CD4-positive, CD25-positive, alpha-beta regulatory T cell (primary cell): ENCODE measurements at regions not wholly inside any gene's neighbourhood (a gene's known extent, or its start where the extent isn't known, plus 50 kb on each side); places are given as distances from the start of the nearest gene placed in this dataset.

Source experiments
- ATAC-seq, 2 donors: fragments of 150-1000 bp; cut with Tn5 transposase; one replicate each; pipeline ENCODE4 v1.10.0; 2021; ENCODE audit warnings: low read depth in 2 of 2, moderate number of reproducible peaks in 2 of 2, moderate library complexity in 1 of 2
- DNase-seq, 3 donors: peaks; one replicate each; pipeline versions ENCODE4 v3.0.0 to v3.0.0-alpha.2; 2012 to 2022; ENCODE audit warnings: mixed read lengths in 1 of 3
- H3K27ac ChIP-seq: one replicate; pipeline ENCODE4 v1.7.0; 2013; ENCODE audit warnings: mild to moderate bottlenecking, low read length; ENCODE audit not compliant: insufficient read depth, poor library complexity, severe bottlenecking
- H3K27me3 ChIP-seq: one replicate; pipeline ENCODE4 v1.7.0; 2013; ENCODE audit warnings: low read length; ENCODE audit not compliant: control insufficient read depth, insufficient read depth
- H3K36me3 ChIP-seq: one replicate; pipeline ENCODE4 v1.7.0; 2013; ENCODE audit warnings: mild to moderate bottlenecking, low read length, moderate library complexity; ENCODE audit not compliant: control insufficient read depth, insufficient read depth
- H3K4me1 ChIP-seq: 2 replicates; pipeline ENCODE4 v1.7.0; 2013; ENCODE audit warnings: mild to moderate bottlenecking, low read length; ENCODE audit not compliant: insufficient read depth, control insufficient read depth, poor library complexity, severe bottlenecking
- H3K4me3 ChIP-seq: one replicate; pipeline ENCODE4 v1.7.0; 2013; ENCODE audit warnings: low read depth, mild to moderate bottlenecking, low read length, moderate library complexity
- H3K9me3 ChIP-seq, 2 experiments: 1 replicate in 1 of 2; 2 replicates in 1 of 2; pipeline ENCODE4 v1.7.0; 2013; ENCODE audit warnings: low read length in 2 of 2, mild to moderate bottlenecking in 1 of 2, moderate library complexity in 1 of 2; ENCODE audit not compliant: control insufficient read depth in 2 of 2
- H3K27ac Mint-ChIP-seq, 3 donors: one replicate each; pipeline ENCODE4 v1.8.0; 2020 to 2022; ENCODE audit warnings: mild to moderate bottlenecking in 3 of 3, mixed read lengths in 3 of 3, moderate library complexity in 2 of 3
- H3K27me3 Mint-ChIP-seq: one replicate; pipeline ENCODE4 v1.8.0; 2022; ENCODE audit warnings: mild to moderate bottlenecking, mixed read lengths
- H3K36me3 Mint-ChIP-seq: one replicate; pipeline ENCODE4 v1.8.0; 2020; ENCODE audit warnings: mixed read lengths
- H3K4me1 Mint-ChIP-seq, 4 donors: one replicate each; pipeline ENCODE4 v1.8.0; 2020 to 2022; ENCODE audit warnings: mixed read lengths in 4 of 4, mild to moderate bottlenecking in 1 of 4
- H3K4me3 Mint-ChIP-seq, 4 donors: one replicate each; pipeline ENCODE4 v1.8.0; 2020 to 2022; ENCODE audit warnings: mild to moderate bottlenecking in 4 of 4, mixed read lengths in 4 of 4, moderate library complexity in 3 of 4
- H3K9me3 Mint-ChIP-seq, 7 donors: one replicate each; pipeline ENCODE4 v1.8.0; 2020 to 2022; ENCODE audit warnings: mixed read lengths in 7 of 7, mild to moderate bottlenecking in 3 of 7, moderate library complexity in 2 of 7

DNA sequence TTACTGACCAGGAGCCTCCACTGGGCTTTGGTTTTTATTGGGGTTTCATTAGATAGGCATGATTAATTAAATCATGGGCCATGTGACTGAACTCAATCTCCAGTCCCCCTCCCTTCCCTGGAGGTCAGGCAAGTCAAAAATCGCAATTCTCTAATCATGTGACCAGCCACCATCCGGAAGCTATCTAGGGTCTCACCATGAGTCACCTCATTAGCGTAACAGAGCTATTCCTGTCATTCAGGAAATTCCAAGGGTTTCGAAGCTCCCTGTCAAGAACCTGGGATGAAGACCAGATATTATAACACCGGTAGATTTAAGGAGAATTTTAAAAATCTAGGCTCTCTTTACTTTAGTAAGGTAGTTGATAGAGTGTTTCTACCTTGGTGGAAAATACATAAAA is 180.3 kb upstream of the TCF4 start:
- H3K4me3 ChIP-seq: no peak overlapping the region
- H3K36me3 ChIP-seq: no peaks in the 10 kb centered on the region
- H3K9me3 Mint-ChIP-seq: peaks cover 0 to 15% (median 0%) of the 10 kb centered on the region in 7 donors
- no peaks in the 10 kb centered on the region for H3K4me1 ChIP-seq
- H3K27me3 ChIP-seq: no peaks in the 10 kb centered on the region
- no peak for DNase-seq
- H3K27ac ChIP-seq: no peak overlapping the region
- H3K9me3 ChIP-seq: peaks cover 0 to 2% of the 10 kb centered on the region in 2 experiments
- no peaks in the 10 kb centered on the region for H3K36me3 Mint-ChIP-seq
- ATAC-seq: no peak
- H3K27ac Mint-ChIP-seq: no peak overlapping the region
- no peaks in the 10 kb centered on the region for H3K4me1 Mint-ChIP-seq
- H3K27me3 Mint-ChIP-seq: no peaks in the 10 kb centered on the region
- no peak overlapping the region for H3K4me3 Mint-ChIP-seq

DNA sequence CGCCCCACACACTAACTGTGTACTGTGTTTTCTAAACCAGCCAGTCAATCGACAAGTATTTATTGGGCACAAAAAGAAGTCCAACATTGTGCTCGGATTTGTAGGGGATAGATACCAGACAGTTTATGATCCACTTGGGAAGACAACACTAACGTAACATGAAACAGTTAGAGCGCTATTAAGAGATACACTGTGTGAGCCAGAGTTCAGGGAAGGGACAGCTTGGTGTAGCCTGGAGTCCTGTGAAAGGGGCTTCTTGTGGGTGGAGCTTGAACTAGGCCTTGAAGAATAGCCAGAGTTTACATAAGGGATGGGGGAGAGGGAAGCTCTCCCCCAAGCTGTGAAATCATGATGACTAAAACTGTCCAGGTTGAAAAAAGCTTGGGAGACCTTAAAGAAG is 176.4 kb upstream of the TCF4 start:
- H3K4me3 Mint-ChIP-seq: no peak overlapping the region
- ATAC-seq: no peak
- no peaks in the 10 kb centered on the region for H3K27me3 ChIP-seq
- no peak overlapping the region for H3K4me3 ChIP-seq
- no peaks in the 10 kb centered on the region for H3K27me3 Mint-ChIP-seq
- peaks cover 0 to 14% (median 2%) of the 10 kb centered on the region in 7 donors for H3K9me3 Mint-ChIP-seq
- DNase-seq: no peak
- H3K27ac Mint-ChIP-seq: no peak overlapping the region
- H3K27ac ChIP-seq: no peak overlapping the region
- no peaks in the 10 kb centered on the region for H3K4me1 Mint-ChIP-seq
- no peaks in the 10 kb centered on the region for H3K36me3 Mint-ChIP-seq
- H3K9me3 ChIP-seq: peaks cover 0 to 2% of the 10 kb centered on the region in 2 experiments
- H3K36me3 ChIP-seq: no peaks in the 10 kb centered on the region
- H3K4me1 ChIP-seq: no peaks in the 10 kb centered on the region

DNA sequence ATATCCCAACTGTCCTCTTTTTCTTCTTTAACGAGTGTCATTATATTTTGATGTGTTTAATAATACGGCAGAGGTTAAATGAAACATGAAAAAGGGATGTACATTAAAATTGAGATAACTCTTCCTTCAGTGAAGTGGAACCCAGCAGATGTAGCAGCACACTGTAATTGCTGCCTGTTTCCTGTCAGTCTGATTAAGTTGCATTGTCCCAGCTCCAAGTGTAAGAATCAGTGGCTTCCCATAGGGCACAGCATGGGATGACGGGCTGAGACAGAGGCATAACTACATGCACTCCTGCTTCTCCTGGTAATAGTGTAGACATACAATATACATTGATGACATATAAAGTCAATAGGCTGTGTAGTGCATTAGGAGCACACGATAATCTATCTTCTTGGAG is 175.8 kb upstream of the TCF4 start:
- Histone ChIP-seq H3K27ac (no peak overlapping the region), H3K4me3 (no peak overlapping the region), H3K9me3 (peaks cover 0 to 2% of the 10 kb centered on the region in 2 experiments), H3K4me1 (no peaks in the 10 kb centered on the region), H3K27me3 (no peaks in the 10 kb centered on the region), H3K36me3 (no peaks in the 10 kb centered on the region)
- Mint-ChIP-seq H3K4me3 (no peak overlapping the region), H3K27ac (no peak overlapping the region), H3K36me3 (no peaks in the 10 kb centered on the region), H3K9me3 (peaks cover 0 to 14% (median 4%) of the 10 kb centered on the region in 7 donors), H3K27me3 (no peaks in the 10 kb centered on the region), H3K4me1 (no peaks in the 10 kb centered on the region)
- DNase-seq: no peak
- ATAC-seq: no peak

DNA sequence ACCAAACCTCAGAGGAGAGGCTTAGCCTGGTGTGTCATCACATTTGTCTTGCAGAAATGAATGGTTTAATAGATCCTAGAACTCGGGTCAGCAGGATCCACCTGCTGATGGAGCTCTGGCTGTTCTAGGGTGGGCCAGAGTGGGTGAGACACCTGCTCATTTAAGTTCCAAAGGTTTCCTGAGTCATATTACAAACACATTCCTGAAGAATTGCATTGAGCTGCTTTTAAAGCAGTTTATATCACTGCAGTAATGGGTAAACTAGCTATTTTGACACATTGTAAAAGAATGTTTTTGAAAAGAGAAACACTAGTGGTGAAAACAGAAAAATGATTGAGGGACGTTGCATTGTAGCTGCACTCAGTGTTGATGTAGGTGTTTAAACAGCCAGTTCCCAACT is 175.3 kb upstream of the TCF4 start:
- Mint-ChIP-seq H3K36me3 (no peaks in the 10 kb centered on the region), H3K4me1 (no peaks in the 10 kb centered on the region), H3K27me3 (no peaks in the 10 kb centered on the region), H3K27ac (no peak overlapping the region), H3K4me3 (no peak overlapping the region), H3K9me3 (peaks cover 0 to 14% (median 4%) of the 10 kb centered on the region in 7 donors)
- no peak for ATAC-seq
- peaks cover 0 to 2% of the 10 kb centered on the region in 2 experiments for H3K9me3 ChIP-seq
- DNase-seq: no peak
- no peaks in the 10 kb centered on the region for H3K36me3 ChIP-seq
- H3K27me3 ChIP-seq: no peaks in the 10 kb centered on the region
- no peaks in the 10 kb centered on the region for H3K4me1 ChIP-seq
- no peak overlapping the region for H3K27ac ChIP-seq
- no peak overlapping the region for H3K4me3 ChIP-seq

DNA sequence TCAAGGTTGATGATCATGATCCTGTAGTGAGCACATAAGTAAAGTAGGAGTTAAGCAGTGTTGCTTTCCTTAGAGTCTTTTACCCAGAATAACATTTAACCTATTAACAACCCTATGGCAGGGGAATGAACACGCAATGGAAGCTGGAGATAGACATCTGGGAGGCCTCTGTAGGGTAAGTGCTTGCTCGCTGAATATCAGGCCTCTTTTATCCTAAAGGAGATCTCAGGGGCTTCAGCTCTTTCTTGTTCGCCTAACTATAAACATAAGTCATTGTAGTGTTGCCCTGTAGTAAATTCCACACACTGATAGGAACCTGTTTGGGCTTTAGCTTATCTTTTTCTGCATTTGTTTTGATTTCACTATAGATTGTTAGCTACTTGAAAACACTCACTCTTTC is 174.4 kb upstream of the TCF4 start:
- ATAC-seq: no peak
- peaks cover 0 to 14% (median 4%) of the 10 kb centered on the region in 7 donors for H3K9me3 Mint-ChIP-seq
- H3K4me3 ChIP-seq: no peak overlapping the region
- no peaks in the 10 kb centered on the region for H3K4me1 ChIP-seq
- H3K36me3 ChIP-seq: no peaks in the 10 kb centered on the region
- peaks cover 0 to 2% of the 10 kb centered on the region in 2 experiments for H3K9me3 ChIP-seq
- H3K36me3 Mint-ChIP-seq: no peaks in the 10 kb centered on the region
- no peaks in the 10 kb centered on the region for H3K4me1 Mint-ChIP-seq
- DNase-seq: no peak
- H3K27me3 Mint-ChIP-seq: no peaks in the 10 kb centered on the region
- no peak overlapping the region for H3K4me3 Mint-ChIP-seq
- H3K27me3 ChIP-seq: no peaks in the 10 kb centered on the region
- no peak overlapping the region for H3K27ac ChIP-seq
- H3K27ac Mint-ChIP-seq: no peak overlapping the region

DNA sequence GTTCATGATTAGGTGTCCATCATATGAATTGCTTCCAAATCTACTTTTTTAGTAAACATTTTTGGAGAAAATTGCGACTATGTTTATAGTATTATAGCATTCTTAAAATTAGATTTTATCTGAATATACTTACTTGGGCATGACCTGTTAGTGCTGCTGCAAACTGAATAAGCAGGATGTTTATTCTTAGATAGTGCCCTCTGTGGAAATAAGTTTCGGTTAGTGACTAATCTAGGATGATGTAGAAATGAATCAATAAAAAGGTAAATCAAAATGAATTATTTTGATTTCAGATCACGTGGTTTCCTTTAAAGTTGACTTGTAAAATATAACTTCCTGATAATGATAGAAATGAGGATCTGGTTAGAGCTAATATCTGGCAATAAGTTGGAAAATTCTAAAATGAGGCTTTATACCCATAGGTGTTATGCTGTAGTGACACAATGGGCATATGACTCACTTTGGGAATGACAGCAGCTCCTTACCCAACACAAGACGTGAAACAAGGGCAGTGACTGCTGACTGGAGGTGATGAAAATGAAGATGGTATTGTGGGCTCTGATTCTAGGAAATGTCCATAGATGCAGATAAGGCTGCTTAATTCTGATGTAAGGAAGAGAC is 165.8 kb upstream of the TCF4 start:
- H3K9me3 Mint-ChIP-seq: peaks cover 0 to 6% (median 3%) of the 10 kb centered on the region in 7 donors
- no peak overlapping the region for H3K4me3 ChIP-seq
- H3K4me1 Mint-ChIP-seq: no peaks in the 10 kb centered on the region
- H3K9me3 ChIP-seq: no peaks in the 10 kb centered on the region
- no peak overlapping the region for H3K4me3 Mint-ChIP-seq
- no peaks in the 10 kb centered on the region for H3K27me3 Mint-ChIP-seq
- no peaks in the 10 kb centered on the region for H3K36me3 Mint-ChIP-seq
- no peak overlapping the region for H3K27ac Mint-ChIP-seq
- no peaks in the 10 kb centered on the region for H3K36me3 ChIP-seq
- no peak for DNase-seq
- no peak overlapping the region for H3K27ac ChIP-seq
- no peaks in the 10 kb centered on the region for H3K27me3 ChIP-seq
- no peak for ATAC-seq
- no peaks in the 10 kb centered on the region for H3K4me1 ChIP-seq

DNA sequence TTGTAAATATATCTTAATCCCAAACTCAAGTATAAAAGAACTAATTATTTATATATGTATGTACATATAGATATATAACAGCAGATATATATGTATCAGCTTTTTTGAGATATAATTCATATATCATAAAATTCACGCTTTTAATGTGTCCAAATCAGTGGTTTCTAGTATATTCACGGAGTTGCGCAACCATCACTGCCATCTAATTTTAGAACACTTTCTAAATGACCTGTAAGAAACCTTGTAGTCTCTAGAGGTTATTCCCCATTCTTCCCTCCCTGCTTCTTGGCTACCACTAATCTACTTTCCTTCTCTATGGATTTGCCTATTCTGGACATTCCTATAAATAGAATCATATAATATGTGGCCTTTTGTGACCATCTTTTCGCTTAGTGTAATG is 163.5 kb upstream of the TCF4 start:
- H3K4me1 ChIP-seq: no peaks in the 10 kb centered on the region
- Mint-ChIP-seq H3K36me3 (no peaks in the 10 kb centered on the region), H3K27me3 (no peaks in the 10 kb centered on the region), H3K27ac (no peak overlapping the region), H3K4me3 (no peak overlapping the region), H3K4me1 (no peaks in the 10 kb centered on the region), H3K9me3 (peaks cover 0 to 6% (median 3%) of the 10 kb centered on the region in 7 donors)
- no peak overlapping the region for H3K27ac ChIP-seq
- no peaks in the 10 kb centered on the region for H3K27me3 ChIP-seq
- H3K9me3 ChIP-seq: no peaks in the 10 kb centered on the region
- no peak overlapping the region for H3K4me3 ChIP-seq
- no peaks in the 10 kb centered on the region for H3K36me3 ChIP-seq
- DNase-seq: no peak
- no peak for ATAC-seq

DNA sequence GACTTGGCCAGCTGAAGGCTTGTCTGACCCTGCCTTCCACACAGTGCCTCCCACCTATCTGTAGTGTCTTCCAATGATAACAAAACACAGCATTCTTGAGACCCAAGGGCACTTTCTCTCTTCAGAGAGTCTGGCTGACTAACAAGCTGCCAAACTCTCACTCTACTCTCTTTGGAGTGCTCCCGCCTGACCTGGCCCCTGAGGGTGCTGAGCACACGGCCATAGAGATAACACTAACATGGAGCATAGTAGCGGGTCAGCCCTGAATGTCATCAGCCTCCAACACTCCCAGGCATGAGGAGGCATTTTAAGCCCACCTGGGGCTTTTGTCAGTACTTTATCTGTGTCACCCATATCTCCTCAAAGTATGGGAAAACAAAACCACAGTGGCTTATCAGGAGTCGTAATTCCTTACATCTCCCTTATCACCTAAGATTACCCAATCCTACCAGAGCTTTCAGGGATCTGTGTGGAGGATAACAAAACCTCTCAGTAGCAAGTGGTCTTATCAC is 160.3 kb upstream of the TCF4 start:
- no peak overlapping the region for H3K27ac ChIP-seq
- DNase-seq (no peak), ATAC-seq (no peak)
- H3K36me3 ChIP-seq: no peaks in the 10 kb centered on the region
- no peaks in the 10 kb centered on the region for H3K9me3 ChIP-seq
- H3K9me3 Mint-ChIP-seq: peaks cover 0 to 6% (median 0%) of the 10 kb centered on the region in 7 donors
- H3K4me3 Mint-ChIP-seq: no peak overlapping the region
- no peaks in the 10 kb centered on the region for H3K27me3 Mint-ChIP-seq
- H3K27ac Mint-ChIP-seq: no peak overlapping the region
- H3K4me1 ChIP-seq: no peaks in the 10 kb centered on the region
- H3K4me1 Mint-ChIP-seq: no peaks in the 10 kb centered on the region
- no peaks in the 10 kb centered on the region for H3K36me3 Mint-ChIP-seq
- H3K27me3 ChIP-seq: no peaks in the 10 kb centered on the region
- H3K4me3 ChIP-seq: no peak overlapping the region
